Panc1 (cell line): ENCODE measurements at regions not wholly inside any gene's neighbourhood (a gene's known extent, or its start where the extent isn't known, plus 50 kb on each side); places are given as distances from the start of the nearest gene placed in this dataset.

ENCODE experiments used
- ATAC-seq: fragments of 200-7000 bp; cut with Tn5 transposase; 2 replicates; pipeline ENCODE4 v1.9.1; 2020; ENCODE audit warnings: mild to moderate bottlenecking, moderate library complexity
- BruUV-seq: library from RNA; stranded (reverse); fragments of 400-500 nt; replicated peaks from 2 replicates; lab custom pipeline; 2021; lab: Mats Ljungman, UMichigan
- CTCF ChIA-PET: fragments of 300-600 bp; sonication (Branson Sonifier 250); formaldehyde crosslinking; loops from one replicate; lab custom pipeline; 2022; ENCODE audit warnings: antibody characterized with exemption; lab: Charles Lee
- POLR2A ChIA-PET: fragments of 300-600 bp; sonication (Branson Sonifier 250); formaldehyde crosslinking; loops from one replicate; lab custom pipeline; 2022; ENCODE audit warnings: antibody characterized with exemption; lab: Charles Lee
- DNase-seq: peaks from one replicate; pipeline ENCODE4 v3.0.0-alpha.2; 2010; ENCODE audit warnings: low read depth, low spot score
- H3K27ac ChIP-seq: 2 replicates; pipeline ENCODE4 v1.5.1; 2011; ENCODE audit warnings: mild to moderate bottlenecking, low read length, inconsistent platforms
- H3K27me3 ChIP-seq: fragments of 200-500 bp; sonication (Bioruptor generic); 2 replicates; pipeline ENCODE4 v1.6.0; 2014; ENCODE audit warnings: low read length, inconsistent platforms; ENCODE audit not compliant: control insufficient read depth, insufficient read depth
- H3K36me3 ChIP-seq: fragments of 200-500 bp; sonication (Bioruptor generic); 2 replicates; pipeline ENCODE4 v1.5.1; 2014; ENCODE audit warnings: inconsistent platforms, mild to moderate bottlenecking, low read length, moderate library complexity; ENCODE audit not compliant: control insufficient read depth, insufficient read depth
- H3K4me1 ChIP-seq: 2 replicates; pipeline ENCODE4 v1.5.1; 2011; ENCODE audit warnings: inconsistent platforms, mild to moderate bottlenecking, low read length, moderate library complexity; ENCODE audit not compliant: control insufficient read depth, insufficient read depth
- H3K4me3 ChIP-seq, 2 experiments: 2 replicates each; pipeline ENCODE4 v1.5.1; 2011 to 2012; ENCODE audit warnings: low read depth in 2 of 2, low read length in 2 of 2, mild to moderate bottlenecking in 2 of 2, inconsistent platforms in 1 of 2, moderate library complexity in 1 of 2
- H3K9me3 ChIP-seq: fragments of 200-500 bp; sonication (Bioruptor generic); 2 replicates; pipeline ENCODE4 v1.5.1; 2014; ENCODE audit warnings: low read depth, mild to moderate bottlenecking, inconsistent platforms, low read length, moderate library complexity; ENCODE audit not compliant: control insufficient read depth, insufficient read depth
- POLR2AphosphoS5 ChIP-seq: IDR thresholded peaks from 2 replicates; pipeline ENCODE4 v1.6.1; 2012; ENCODE audit warnings: mild to moderate bottlenecking, low read depth, low read length, moderate library complexity
- SIN3A ChIP-seq: IDR thresholded peaks from 2 replicates; pipeline ENCODE4 v1.6.1; 2012; ENCODE audit warnings: low read depth, mild to moderate bottlenecking, low read length, moderate library complexity, borderline replicate concordance; ENCODE audit not compliant: insufficient read depth
- TCF7L2 ChIP-seq: IDR thresholded peaks from 2 replicates; pipeline ENCODE4 v1.6.1; 2011; ENCODE audit warnings: mild to moderate bottlenecking, low read depth, low read length, inconsistent platforms
- in situ Hi-C: cut with HindIII; loops from 2 replicates; pipeline ENCODE4 v1.10.0; 2016; ENCODE audit warnings: low sequenced_read_pairs, low pct_unique_long_range_greater_than_20kb
- intact Hi-C: fragments of 100-400 bp; cut with micrococcal nuclease; formaldehyde crosslinking; loops from one replicate; pipeline ENCODE4 v1.10.0; 2022; ENCODE audit not compliant: unreplicated experiment
- TF ChIP-seq, protein P1 (sequence below), 2 experiments: IDR thresholded peaks; 2 replicates each; pipeline ENCODE4 v1.6.1; 2011 to 2012; ENCODE audit warnings: low read depth in 2 of 2, control low read depth in 1 of 2, low read length in 1 of 2, mild to moderate bottlenecking in 1 of 2, moderate library complexity in 1 of 2; ENCODE audit not compliant: insufficient read depth in 1 of 2
- TF ChIP-seq, protein P2 (sequence below): fragments of 450-650 bp; IDR thresholded peaks from 2 replicates; pipeline ENCODE4 v1.5.1; 2017; ENCODE audit warnings: mild to moderate bottlenecking

DNA sequence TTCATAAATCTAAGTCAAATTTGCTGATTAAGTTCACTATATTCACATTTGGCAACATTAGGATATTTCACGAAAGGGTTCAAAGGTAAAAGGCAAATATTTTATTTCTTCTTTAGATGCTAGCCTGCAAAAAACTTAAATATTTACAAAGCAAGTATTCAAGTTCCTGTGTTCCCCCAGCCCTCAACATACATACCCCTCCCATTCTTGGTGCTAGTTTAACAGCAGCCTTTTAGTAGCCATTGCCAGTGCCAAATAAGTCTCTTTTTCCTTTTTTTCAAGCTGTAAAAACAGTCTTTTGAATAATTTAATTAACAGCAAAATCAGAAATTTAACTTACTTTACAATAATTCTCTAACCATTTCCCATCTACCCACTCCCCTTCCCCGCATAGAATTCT is 288.5 kb upstream of the TMEM161B start:
- Histone ChIP-seq H3K9me3 (no peaks in the 10 kb centered on the region), H3K27ac (no peak overlapping the region), H3K36me3 (no peaks in the 10 kb centered on the region), H3K4me3 (no peak overlapping the region), H3K27me3 (no peaks in the 10 kb centered on the region), H3K4me1 (no peaks in the 10 kb centered on the region)
- TF ChIP-seq, protein P1, sequence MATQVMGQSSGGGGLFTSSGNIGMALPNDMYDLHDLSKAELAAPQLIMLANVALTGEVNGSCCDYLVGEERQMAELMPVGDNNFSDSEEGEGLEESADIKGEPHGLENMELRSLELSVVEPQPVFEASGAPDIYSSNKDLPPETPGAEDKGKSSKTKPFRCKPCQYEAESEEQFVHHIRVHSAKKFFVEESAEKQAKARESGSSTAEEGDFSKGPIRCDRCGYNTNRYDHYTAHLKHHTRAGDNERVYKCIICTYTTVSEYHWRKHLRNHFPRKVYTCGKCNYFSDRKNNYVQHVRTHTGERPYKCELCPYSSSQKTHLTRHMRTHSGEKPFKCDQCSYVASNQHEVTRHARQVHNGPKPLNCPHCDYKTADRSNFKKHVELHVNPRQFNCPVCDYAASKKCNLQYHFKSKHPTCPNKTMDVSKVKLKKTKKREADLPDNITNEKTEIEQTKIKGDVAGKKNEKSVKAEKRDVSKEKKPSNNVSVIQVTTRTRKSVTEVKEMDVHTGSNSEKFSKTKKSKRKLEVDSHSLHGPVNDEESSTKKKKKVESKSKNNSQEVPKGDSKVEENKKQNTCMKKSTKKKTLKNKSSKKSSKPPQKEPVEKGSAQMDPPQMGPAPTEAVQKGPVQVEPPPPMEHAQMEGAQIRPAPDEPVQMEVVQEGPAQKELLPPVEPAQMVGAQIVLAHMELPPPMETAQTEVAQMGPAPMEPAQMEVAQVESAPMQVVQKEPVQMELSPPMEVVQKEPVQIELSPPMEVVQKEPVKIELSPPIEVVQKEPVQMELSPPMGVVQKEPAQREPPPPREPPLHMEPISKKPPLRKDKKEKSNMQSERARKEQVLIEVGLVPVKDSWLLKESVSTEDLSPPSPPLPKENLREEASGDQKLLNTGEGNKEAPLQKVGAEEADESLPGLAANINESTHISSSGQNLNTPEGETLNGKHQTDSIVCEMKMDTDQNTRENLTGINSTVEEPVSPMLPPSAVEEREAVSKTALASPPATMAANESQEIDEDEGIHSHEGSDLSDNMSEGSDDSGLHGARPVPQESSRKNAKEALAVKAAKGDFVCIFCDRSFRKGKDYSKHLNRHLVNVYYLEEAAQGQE (IDR thresholded peaks at IDR 0.05; ENCODE audit: insufficient read depth in 1 of 2, low read depth in 2 of 2, low read length in 1 of 2) = no peak
- TF ChIP-seq, protein P2, sequence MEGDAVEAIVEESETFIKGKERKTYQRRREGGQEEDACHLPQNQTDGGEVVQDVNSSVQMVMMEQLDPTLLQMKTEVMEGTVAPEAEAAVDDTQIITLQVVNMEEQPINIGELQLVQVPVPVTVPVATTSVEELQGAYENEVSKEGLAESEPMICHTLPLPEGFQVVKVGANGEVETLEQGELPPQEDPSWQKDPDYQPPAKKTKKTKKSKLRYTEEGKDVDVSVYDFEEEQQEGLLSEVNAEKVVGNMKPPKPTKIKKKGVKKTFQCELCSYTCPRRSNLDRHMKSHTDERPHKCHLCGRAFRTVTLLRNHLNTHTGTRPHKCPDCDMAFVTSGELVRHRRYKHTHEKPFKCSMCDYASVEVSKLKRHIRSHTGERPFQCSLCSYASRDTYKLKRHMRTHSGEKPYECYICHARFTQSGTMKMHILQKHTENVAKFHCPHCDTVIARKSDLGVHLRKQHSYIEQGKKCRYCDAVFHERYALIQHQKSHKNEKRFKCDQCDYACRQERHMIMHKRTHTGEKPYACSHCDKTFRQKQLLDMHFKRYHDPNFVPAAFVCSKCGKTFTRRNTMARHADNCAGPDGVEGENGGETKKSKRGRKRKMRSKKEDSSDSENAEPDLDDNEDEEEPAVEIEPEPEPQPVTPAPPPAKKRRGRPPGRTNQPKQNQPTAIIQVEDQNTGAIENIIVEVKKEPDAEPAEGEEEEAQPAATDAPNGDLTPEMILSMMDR = no peak
- TF ChIP-seq SIN3A (no peak), TCF7L2 (no peak), POLR2AphosphoS5 (no peak)
- in situ Hi-C loops = no loop called here
- DNase-seq = no peak
- ChIA-PET POLR2A (no interaction called here), CTCF (no interaction called here)
- no peak for ATAC-seq
- intact Hi-C loops = no loop called here
- no TSS peak for BruUV-seq

DNA sequence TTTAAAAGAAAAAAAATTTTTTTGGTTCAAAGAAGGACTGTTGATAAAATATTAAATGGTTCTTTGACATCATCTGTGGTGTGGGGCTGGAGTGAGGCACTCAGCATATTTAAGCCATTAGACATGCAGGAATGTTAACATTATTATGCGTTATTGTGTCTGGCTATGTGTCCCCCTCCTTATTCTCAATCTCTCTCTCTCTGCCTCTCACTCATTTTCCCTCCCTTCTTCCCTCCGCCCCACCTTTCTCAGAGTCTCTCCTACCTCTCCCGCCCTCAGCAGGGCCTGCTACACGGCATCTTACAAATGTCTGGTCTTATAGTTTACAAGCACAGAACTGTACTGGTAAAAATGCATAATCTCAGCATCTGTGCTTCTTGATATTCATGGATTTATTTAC is 287.8 kb upstream of the TMEM161B start:
- ATAC-seq (no peak), DNase-seq (no peak)
- TF ChIP-seq, protein P1 (IDR thresholded peaks at IDR 0.05; ENCODE audit: insufficient read depth in 1 of 2, low read depth in 2 of 2, low read length in 1 of 2) = no peak
- TF ChIP-seq SIN3A (no peak), POLR2AphosphoS5 (no peak), TCF7L2 (no peak)
- TF ChIP-seq, protein P2 = no peak
- Histone ChIP-seq H3K4me3 (no peak overlapping the region), H3K4me1 (no peaks in the 10 kb centered on the region), H3K36me3 (no peaks in the 10 kb centered on the region), H3K27me3 (no peaks in the 10 kb centered on the region), H3K27ac (no peak overlapping the region), H3K9me3 (no peaks in the 10 kb centered on the region)
- ChIA-PET POLR2A (no interaction called here), CTCF (no interaction called here)
- in situ Hi-C loops = no loop called here
- no TSS peak for BruUV-seq
- intact Hi-C loops = no loop called here
